H9 (cell line): ENCODE measurements at regions not wholly inside any gene's neighbourhood (a gene's known extent, or its start where the extent isn't known, plus 50 kb on each side); places are given as distances from the start of the nearest gene placed in this dataset.

Source experiments
- DNase-seq: peaks from one replicate; pipeline ENCODE4 v3.0.0-alpha.2; 2017
- H2AFZ ChIP-seq: one replicate; pipeline ENCODE4 v1.6.1; 2013; ENCODE audit warnings: mild to moderate bottlenecking, low read length, control low read depth, moderate library complexity
- H2AK5ac ChIP-seq: 2 replicates; pipeline ENCODE4 v1.6.1; 2013; ENCODE audit warnings: low read length, control low read depth, mixed read lengths; ENCODE audit not compliant: insufficient read length
- H2BK120ac ChIP-seq: one replicate; pipeline ENCODE4 v1.6.1; 2013; ENCODE audit warnings: low read depth, mild to moderate bottlenecking, low read length, control low read depth, inconsistent platforms; ENCODE audit not compliant: poor library complexity, severe bottlenecking
- H2BK12ac ChIP-seq: 2 replicates; pipeline ENCODE4 v1.6.1; 2013; ENCODE audit warnings: low read length, control low read depth, mixed read lengths, low read depth; ENCODE audit not compliant: insufficient read length
- H2BK15ac ChIP-seq: 2 replicates; pipeline ENCODE4 v1.6.1; 2013; ENCODE audit warnings: low read depth, low read length, control low read depth
- H2BK20ac ChIP-seq: one replicate; pipeline ENCODE4 v1.6.1; 2013; ENCODE audit warnings: low read depth, mild to moderate bottlenecking, low read length, control low read depth, inconsistent platforms; ENCODE audit not compliant: poor library complexity, severe bottlenecking
- H2BK5ac ChIP-seq: 2 replicates; pipeline ENCODE4 v1.6.1; 2013; ENCODE audit warnings: low read length, control low read depth, mixed read lengths; ENCODE audit not compliant: insufficient read length
- H3K14ac ChIP-seq: 2 replicates; pipeline ENCODE4 v1.6.1; 2013; ENCODE audit warnings: low read length, control low read depth; ENCODE audit not compliant: insufficient read depth
- H3K18ac ChIP-seq: 2 replicates; pipeline ENCODE4 v1.6.1; 2013; ENCODE audit warnings: low read depth, mild to moderate bottlenecking, mixed read lengths, low read length, control low read depth; ENCODE audit not compliant: insufficient read length
- H3K23ac ChIP-seq: 2 replicates; pipeline ENCODE4 v1.6.1; 2013; ENCODE audit warnings: low read length, control low read depth, mixed read lengths, low read depth; ENCODE audit not compliant: insufficient read length
- H3K23me2 ChIP-seq: 2 replicates; pipeline ENCODE4 v1.6.1; 2013; ENCODE audit warnings: low read depth, mild to moderate bottlenecking, mixed read lengths, low read length, control low read depth; ENCODE audit not compliant: insufficient read length, poor library complexity, severe bottlenecking
- H3K27ac ChIP-seq: 2 replicates; pipeline ENCODE4 v1.5.1; 2013; ENCODE audit warnings: low read length, control low read depth, mixed read lengths, low read depth; ENCODE audit not compliant: insufficient read length
- H3K27me3 ChIP-seq: 2 replicates; pipeline ENCODE4 v1.6.1; 2013; ENCODE audit warnings: low read length, control low read depth, inconsistent platforms; ENCODE audit not compliant: insufficient read depth
- H3K4ac ChIP-seq: 2 replicates; pipeline ENCODE4 v1.6.1; 2013; ENCODE audit warnings: low read depth, mild to moderate bottlenecking, control low read depth, inconsistent platforms, low read length, moderate library complexity
- H3K4me1 ChIP-seq: 2 replicates; pipeline ENCODE4 v1.6.1; 2013; ENCODE audit warnings: low read length, control low read depth, inconsistent platforms; ENCODE audit not compliant: insufficient read depth
- H3K4me2 ChIP-seq: 2 replicates; pipeline ENCODE4 v1.6.1; 2013; ENCODE audit warnings: low read length, control low read depth, mixed read lengths; ENCODE audit not compliant: insufficient read length, insufficient read depth
- H3K56ac ChIP-seq: 2 replicates; pipeline ENCODE4 v1.6.1; 2013; ENCODE audit warnings: low read depth, mild to moderate bottlenecking, mixed read lengths, low read length, control low read depth; ENCODE audit not compliant: insufficient read length
- H3K79me1 ChIP-seq: 2 replicates; pipeline ENCODE4 v1.6.1; 2013; ENCODE audit warnings: low read depth, mild to moderate bottlenecking, moderate library complexity, low read length, control low read depth, inconsistent platforms; ENCODE audit not compliant: insufficient read depth, poor library complexity, severe bottlenecking
- H3K79me2 ChIP-seq: 2 replicates; pipeline ENCODE4 v1.6.1; 2013; ENCODE audit warnings: low read length, control low read depth, inconsistent platforms; ENCODE audit not compliant: insufficient read depth
- H3K9ac ChIP-seq: 2 replicates; pipeline ENCODE4 v1.6.1; 2013; ENCODE audit warnings: low read length, control low read depth, mixed read lengths; ENCODE audit not compliant: insufficient read length; ENCODE audit errors: extremely low read depth
- H3K9me3 ChIP-seq: one replicate; pipeline ENCODE4 v1.6.1; 2013; ENCODE audit warnings: low read depth, low read length, inconsistent platforms; ENCODE audit not compliant: control insufficient read depth
- H3T11ph ChIP-seq: one replicate; pipeline ENCODE4 v1.6.1; 2013; ENCODE audit warnings: mild to moderate bottlenecking, low read length, control low read depth, inconsistent platforms
- H4K20me1 ChIP-seq: one replicate; pipeline ENCODE4 v1.6.1; 2013; ENCODE audit not compliant: control insufficient read depth, insufficient read length, insufficient read depth
- H4K5ac ChIP-seq: 2 replicates; pipeline ENCODE4 v1.6.1; 2013; ENCODE audit warnings: low read depth, mild to moderate bottlenecking, mixed read lengths, low read length, control low read depth; ENCODE audit not compliant: insufficient read length
- H4K8ac ChIP-seq: replicated peaks from 2 replicates; pipeline ENCODE4 v1.6.1; 2013; ENCODE audit warnings: low read length, control low read depth, mixed read lengths, low read depth; ENCODE audit not compliant: insufficient read length
- H4K91ac ChIP-seq: 2 replicates; pipeline ENCODE4 v1.6.1; 2013; ENCODE audit warnings: low read depth, mild to moderate bottlenecking, moderate library complexity, mixed read lengths, low read length, control low read depth; ENCODE audit not compliant: insufficient read length
- H3K27ac Mint-ChIP-seq, 3 experiments: 2 replicates in 2 of 3; 3 replicates in 1 of 3; pipeline ENCODE4 v1.8.0; 2020 to 2021; ENCODE audit warnings: mixed read lengths in 3 of 3, mild to moderate bottlenecking in 1 of 3, moderate library complexity in 1 of 3
- H3K27me3 Mint-ChIP-seq: 2 replicates; pipeline ENCODE4 v1.8.0; 2021; ENCODE audit warnings: low read depth, mild to moderate bottlenecking, moderate library complexity, mixed read lengths
- H3K36me3 Mint-ChIP-seq, 3 experiments: 2 replicates in 2 of 3; 3 replicates in 1 of 3; pipeline ENCODE4 v1.8.0; 2020 to 2021; ENCODE audit warnings: low read depth in 3 of 3, mixed read lengths in 3 of 3; ENCODE audit not compliant: insufficient read depth in 1 of 3
- H3K4me1 Mint-ChIP-seq, 2 experiments: 2 replicates each; pipeline ENCODE4 v1.8.0; 2020; ENCODE audit warnings: mixed read lengths in 2 of 2
- H3K4me3 Mint-ChIP-seq, 2 experiments: 2 replicates in 1 of 2; 3 replicates in 1 of 2; pipeline ENCODE4 v1.8.0; 2020 to 2021; ENCODE audit warnings: mild to moderate bottlenecking in 2 of 2, mixed read lengths in 2 of 2, moderate library complexity in 1 of 2
- H3K9me3 Mint-ChIP-seq, 2 experiments: 2 replicates in 1 of 2; 3 replicates in 1 of 2; pipeline ENCODE4 v1.8.0; 2020; ENCODE audit warnings: mild to moderate bottlenecking in 2 of 2, mixed read lengths in 2 of 2, moderate library complexity in 1 of 2
- WGBS: extraction: QIAGEN DNeasy Blood & Tissue Kit; methylation state at CpG from one replicate; pipeline ENCODE4 v1.1.7; 2013; ENCODE audit warnings: missing lambda C conversion rate, low lambda C conversion rate, mixed read lengths; ENCODE audit not compliant: insufficient read length; ENCODE audit errors: extremely low coverage; 5-methylcytosine and 5-hydroxymethylcytosine counted together
- TF ChIP-seq, protein P1 (sequence below): fragments of 200-600 bp; sonication (generic); conservative IDR thresholded peaks from 3 replicates; pipeline ENCODE4 v1.8.0; 2021; ENCODE audit warnings: antibody characterized with exemption, mild to moderate bottlenecking

DNA sequence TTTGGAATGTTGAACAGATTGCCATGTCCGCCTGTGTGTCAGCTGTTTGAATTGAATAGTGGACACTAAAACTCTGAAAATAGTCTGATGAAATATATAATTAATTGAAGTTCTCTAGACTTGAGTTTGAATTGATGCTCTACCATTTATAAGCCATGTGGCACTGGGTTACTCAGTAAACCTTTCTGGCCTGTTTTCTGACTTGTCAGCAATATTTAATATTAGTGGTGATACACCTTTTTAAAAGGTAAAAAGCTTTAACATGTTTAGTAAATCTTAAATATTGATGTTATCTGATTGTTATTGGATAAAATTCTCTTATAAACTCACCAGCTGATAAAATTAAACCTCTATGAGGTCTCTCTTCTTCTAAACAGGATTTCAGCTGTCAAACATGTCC, 695.4 kb upstream of the HS3ST1 start:
- H3T11ph ChIP-seq: no peak overlapping the region
- no peak overlapping the region for H4K8ac ChIP-seq
- no peaks in the 10 kb centered on the region for H3K27me3 Mint-ChIP-seq
- H2BK12ac ChIP-seq: no peak overlapping the region
- no peaks in the 10 kb centered on the region for H3K27me3 ChIP-seq
- H2AK5ac ChIP-seq: no peak overlapping the region
- no peaks in the 10 kb centered on the region for H3K79me2 ChIP-seq
- no peak overlapping the region for H4K91ac ChIP-seq
- TF ChIP-seq, protein P1, sequence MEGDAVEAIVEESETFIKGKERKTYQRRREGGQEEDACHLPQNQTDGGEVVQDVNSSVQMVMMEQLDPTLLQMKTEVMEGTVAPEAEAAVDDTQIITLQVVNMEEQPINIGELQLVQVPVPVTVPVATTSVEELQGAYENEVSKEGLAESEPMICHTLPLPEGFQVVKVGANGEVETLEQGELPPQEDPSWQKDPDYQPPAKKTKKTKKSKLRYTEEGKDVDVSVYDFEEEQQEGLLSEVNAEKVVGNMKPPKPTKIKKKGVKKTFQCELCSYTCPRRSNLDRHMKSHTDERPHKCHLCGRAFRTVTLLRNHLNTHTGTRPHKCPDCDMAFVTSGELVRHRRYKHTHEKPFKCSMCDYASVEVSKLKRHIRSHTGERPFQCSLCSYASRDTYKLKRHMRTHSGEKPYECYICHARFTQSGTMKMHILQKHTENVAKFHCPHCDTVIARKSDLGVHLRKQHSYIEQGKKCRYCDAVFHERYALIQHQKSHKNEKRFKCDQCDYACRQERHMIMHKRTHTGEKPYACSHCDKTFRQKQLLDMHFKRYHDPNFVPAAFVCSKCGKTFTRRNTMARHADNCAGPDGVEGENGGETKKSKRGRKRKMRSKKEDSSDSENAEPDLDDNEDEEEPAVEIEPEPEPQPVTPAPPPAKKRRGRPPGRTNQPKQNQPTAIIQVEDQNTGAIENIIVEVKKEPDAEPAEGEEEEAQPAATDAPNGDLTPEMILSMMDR: no peak
- H3K14ac ChIP-seq: no peak overlapping the region
- H3K9ac ChIP-seq: no peak overlapping the region
- no peak overlapping the region for H3K27ac ChIP-seq
- no CpG with 5 or more reads among the region's 1 CpG for WGBS
- H3K4me2 ChIP-seq: no peak overlapping the region
- H3K4me1 Mint-ChIP-seq: no peaks in the 10 kb centered on the region
- H2BK5ac ChIP-seq: no peak overlapping the region
- H3K18ac ChIP-seq: no peak overlapping the region
- H3K79me1 ChIP-seq: no peaks in the 10 kb centered on the region
- no peaks in the 10 kb centered on the region for H3K4me1 ChIP-seq
- DNase-seq: no peak
- H3K56ac ChIP-seq: no peak overlapping the region
- H3K27ac Mint-ChIP-seq: no peak overlapping the region
- H3K23me2 ChIP-seq: no peaks in the 10 kb centered on the region
- H3K4me3 Mint-ChIP-seq: no peak overlapping the region
- H3K9me3 ChIP-seq: no peaks in the 10 kb centered on the region
- no peak overlapping the region for H2BK15ac ChIP-seq
- no peak overlapping the region for H3K23ac ChIP-seq
- no peak overlapping the region for H2BK120ac ChIP-seq
- H3K4ac ChIP-seq: no peak overlapping the region
- no peak overlapping the region for H2AFZ ChIP-seq
- no peak overlapping the region for H2BK20ac ChIP-seq
- H3K9me3 Mint-ChIP-seq: peaks cover 0 to 10% of the 10 kb centered on the region in 2 experiments; a peak in 3 of 5 replicates
- no peaks in the 10 kb centered on the region for H4K20me1 ChIP-seq
- no peak overlapping the region for H4K5ac ChIP-seq
- H3K36me3 Mint-ChIP-seq: peaks cover 0 to 5% (median 3%) of the 10 kb centered on the region in 3 experiments; a peak in 3 of 7 replicates
